ENCODE measurements at regions not wholly inside any gene's neighbourhood (a gene's known extent, or its start where the extent isn't known, plus 50 kb on each side); places are given as distances from the start of the nearest gene placed in this dataset.
"Not testable (repeated sequence)": the region's sequence is repeated elsewhere in the genome, so short reads cannot be mapped to it uniquely, and the experiment has no call there.

- DNase-seq: no peak
These were observed 478.5 kb downstream of the QKI start for GRCh38 chr6:163892824-163893561.

GRCh38 chr6:163889904-163890514 is 475.5 kb downstream of the QKI start:
- DNase-seq: no peak

GRCh38 chr6:163888030-163888819 is 473.7 kb downstream of the QKI start:
- DNase-seq: no peak

GRCh38 chr6:163886428-163886827 is 471.9 kb downstream of the QKI start:
- DNase-seq: no peak

GRCh38 chr6:163883984-163884383 is 469.5 kb downstream of the QKI start:
- DNase-seq: no peak

GRCh38 chr6:163878698-163879097 is 464.2 kb downstream of the QKI start:
- DNase-seq: no peak

- no peak for DNase-seq
These were observed 463.5 kb downstream of the QKI start for GRCh38 chr6:163877877-163878639.

- no peak for DNase-seq
These were observed 461.9 kb downstream of the QKI start for GRCh38 chr6:163876391-163876790.

- DNase-seq: no peak
These were observed 460.3 kb downstream of the QKI start for GRCh38 chr6:163874784-163875183.

- no peak for DNase-seq
These were observed 457.8 kb downstream of the QKI start for GRCh38 chr6:163872335-163872734.

GRCh38 chr6:163871616-163872015 is 457.1 kb downstream of the QKI start:
- no peak for DNase-seq

GRCh38 chr6:163867518-163868292 is 453.2 kb downstream of the QKI start:
- no peak for DNase-seq

GRCh38 chr6:163866192-163866591 is 451.7 kb downstream of the QKI start:
- DNase-seq: no peak

GRCh38 chr6:163863565-163863964 is 449.0 kb downstream of the QKI start:
- DNase-seq: no peak

- DNase-seq: no peak
These were observed 448.2 kb downstream of the QKI start for GRCh38 chr6:163862701-163863100.

GRCh38 chr6:163861627-163862026 is 447.1 kb downstream of the QKI start:
- no peak for DNase-seq

GRCh38 chr6:163860287-163861081 is 446.0 kb downstream of the QKI start:
- DNase-seq: no peak

- not testable (repeated sequence) for DNase-seq
These were observed 444.4 kb downstream of the QKI start for GRCh38 chr6:163858870-163859269.

GRCh38 chr6:163857421-163857820 is 442.9 kb downstream of the QKI start:
- no peak for DNase-seq

- no peak for DNase-seq
These were observed 436.4 kb downstream of the QKI start for GRCh38 chr6:163850874-163851273.

GRCh38 chr6:163844761-163845160 is 430.2 kb downstream of the QKI start:
- DNase-seq: no peak
